ENCODE measurements at regions not wholly inside any gene's neighbourhood (a gene's known extent, or its start where the extent isn't known, plus 50 kb on each side); places are given as distances from the start of the nearest gene placed in this dataset.

- Mint-ChIP-seq H3K9me3 (ENCODE audit: low read depth) (no peaks in the 10 kb centered on the region), H3K36me3 (peaks cover 2% of the 10 kb centered on the region), H3K4me3 (no peak overlapping the region), H3K27ac (no peak overlapping the region), H3K27me3 (no peaks in the 10 kb centered on the region), H3K4me1 (ENCODE audit: low read depth) (no peaks in the 10 kb centered on the region)
These were observed 53.5 kb upstream of the LRRN1 start for GRCh38 chr3:3745693-3746092.

GRCh38 chr3:3744826-3745225 is 54.4 kb upstream of the LRRN1 start:
- no peaks in the 10 kb centered on the region for H3K9me3 Mint-ChIP-seq (ENCODE audit: low read depth)
- H3K27me3 Mint-ChIP-seq: no peaks in the 10 kb centered on the region
- H3K27ac Mint-ChIP-seq: no peak overlapping the region
- H3K36me3 Mint-ChIP-seq: peaks cover 2% of the 10 kb centered on the region
- no peak overlapping the region for H3K4me3 Mint-ChIP-seq
- H3K4me1 Mint-ChIP-seq (ENCODE audit: low read depth): no peaks in the 10 kb centered on the region

GRCh38 chr3:3743754-3744153 is 55.5 kb upstream of the LRRN1 start:
- no peaks in the 10 kb centered on the region for H3K27me3 Mint-ChIP-seq
- peaks cover 2% of the 10 kb centered on the region for H3K36me3 Mint-ChIP-seq
- no peak overlapping the region for H3K4me3 Mint-ChIP-seq
- H3K9me3 Mint-ChIP-seq (ENCODE audit: low read depth): no peaks in the 10 kb centered on the region
- no peaks in the 10 kb centered on the region for H3K4me1 Mint-ChIP-seq (ENCODE audit: low read depth)
- no peak overlapping the region for H3K27ac Mint-ChIP-seq

GRCh38 chr3:3740061-3740460 is 59.2 kb upstream of the LRRN1 start:
- Mint-ChIP-seq H3K36me3 (peaks cover 4% of the 10 kb centered on the region), H3K4me3 (no peak overlapping the region), H3K27me3 (no peaks in the 10 kb centered on the region), H3K4me1 (ENCODE audit: low read depth) (peaks cover 1% of the 10 kb centered on the region), H3K27ac (no peak overlapping the region), H3K9me3 (ENCODE audit: low read depth) (no peaks in the 10 kb centered on the region)

GRCh38 chr3:3739330-3740060 is 59.7 kb upstream of the LRRN1 start:
- H3K27ac Mint-ChIP-seq: no peak overlapping the region
- peaks cover 4% of the 10 kb centered on the region for H3K36me3 Mint-ChIP-seq
- H3K4me1 Mint-ChIP-seq (ENCODE audit: low read depth): peaks cover 1% of the 10 kb centered on the region
- no peak overlapping the region for H3K4me3 Mint-ChIP-seq
- H3K27me3 Mint-ChIP-seq: no peaks in the 10 kb centered on the region
- no peaks in the 10 kb centered on the region for H3K9me3 Mint-ChIP-seq (ENCODE audit: low read depth)

- H3K4me3 Mint-ChIP-seq: no peak overlapping the region
These were observed 61.7 kb upstream of the LRRN1 start for GRCh38 chr3:3737531-3737930.

GRCh38 chr3:3735919-3736318 is 63.3 kb upstream of the LRRN1 start:
- Mint-ChIP-seq H3K36me3 (peaks cover 4% of the 10 kb centered on the region), H3K27ac (no peak overlapping the region), H3K27me3 (no peaks in the 10 kb centered on the region)

More at GRCh38 chr3:3737531-3737930, 61.7 kb upstream of the LRRN1 start:
- Mint-ChIP-seq H3K27me3 (no peaks in the 10 kb centered on the region), H3K9me3 (ENCODE audit: low read depth) (no peaks in the 10 kb centered on the region), H3K4me1 (ENCODE audit: low read depth) (peaks cover 1% of the 10 kb centered on the region), H3K27ac (no peak overlapping the region), H3K36me3 (peaks cover 4% of the 10 kb centered on the region)

GRCh38 chr3:3734881-3735280 is 64.3 kb upstream of the LRRN1 start:
- peaks cover 1% of the 10 kb centered on the region for H3K4me1 Mint-ChIP-seq (ENCODE audit: low read depth)
- H3K27ac Mint-ChIP-seq: no peak overlapping the region
- H3K9me3 Mint-ChIP-seq (ENCODE audit: low read depth): no peaks in the 10 kb centered on the region
- no peak overlapping the region for H3K4me3 Mint-ChIP-seq
- H3K36me3 Mint-ChIP-seq: peaks cover 4% of the 10 kb centered on the region
- H3K27me3 Mint-ChIP-seq: no peaks in the 10 kb centered on the region

More at GRCh38 chr3:3735919-3736318, 63.3 kb upstream of the LRRN1 start:
- Mint-ChIP-seq H3K9me3 (ENCODE audit: low read depth) (no peaks in the 10 kb centered on the region), H3K4me3 (no peak overlapping the region), H3K4me1 (ENCODE audit: low read depth) (peaks cover 1% of the 10 kb centered on the region)

GRCh38 chr3:3729261-3729660 is 70.0 kb upstream of the LRRN1 start:
- no peak overlapping the region for H3K27ac Mint-ChIP-seq
- H3K4me1 Mint-ChIP-seq (ENCODE audit: low read depth): no peaks in the 10 kb centered on the region
- no peaks in the 10 kb centered on the region for H3K27me3 Mint-ChIP-seq
- H3K4me3 Mint-ChIP-seq: no peak overlapping the region
- no peaks in the 10 kb centered on the region for H3K9me3 Mint-ChIP-seq (ENCODE audit: low read depth)
- H3K36me3 Mint-ChIP-seq: no peaks in the 10 kb centered on the region

GRCh38 chr3:3726549-3726948 is 72.7 kb upstream of the LRRN1 start:
- Mint-ChIP-seq H3K4me3 (no peak overlapping the region), H3K36me3 (no peaks in the 10 kb centered on the region), H3K27me3 (no peaks in the 10 kb centered on the region), H3K9me3 (ENCODE audit: low read depth) (no peaks in the 10 kb centered on the region), H3K27ac (no peak overlapping the region), H3K4me1 (ENCODE audit: low read depth) (no peaks in the 10 kb centered on the region)

- H3K27ac Mint-ChIP-seq: no peak overlapping the region
- H3K36me3 Mint-ChIP-seq: peaks cover 9% of the 10 kb centered on the region
- H3K27me3 Mint-ChIP-seq: no peaks in the 10 kb centered on the region
- H3K4me3 Mint-ChIP-seq: no peak overlapping the region
- H3K4me1 Mint-ChIP-seq (ENCODE audit: low read depth): no peaks in the 10 kb centered on the region
- H3K9me3 Mint-ChIP-seq (ENCODE audit: low read depth): no peaks in the 10 kb centered on the region
These were observed 84.7 kb upstream of the LRRN1 start for GRCh38 chr3:3714572-3714971.

GRCh38 chr3:3712971-3713370 is 86.3 kb upstream of the LRRN1 start:
- no peaks in the 10 kb centered on the region for H3K27me3 Mint-ChIP-seq
- peaks cover 6% of the 10 kb centered on the region for H3K36me3 Mint-ChIP-seq
- no peaks in the 10 kb centered on the region for H3K9me3 Mint-ChIP-seq (ENCODE audit: low read depth)
- H3K4me1 Mint-ChIP-seq (ENCODE audit: low read depth): no peaks in the 10 kb centered on the region
- no peak overlapping the region for H3K4me3 Mint-ChIP-seq
- no peak overlapping the region for H3K27ac Mint-ChIP-seq

GRCh38 chr3:3708769-3709115 is 90.5 kb upstream of the LRRN1 start:
- Mint-ChIP-seq H3K4me3 (no peak overlapping the region), H3K27ac (no peak overlapping the region), H3K27me3 (no peaks in the 10 kb centered on the region), H3K4me1 (ENCODE audit: low read depth) (no peaks in the 10 kb centered on the region), H3K9me3 (ENCODE audit: low read depth) (no peaks in the 10 kb centered on the region), H3K36me3 (no peaks in the 10 kb centered on the region)

- H3K27ac Mint-ChIP-seq: no peak overlapping the region
- H3K4me3 Mint-ChIP-seq: no peak overlapping the region
- H3K27me3 Mint-ChIP-seq: no peaks in the 10 kb centered on the region
- H3K9me3 Mint-ChIP-seq (ENCODE audit: low read depth): no peaks in the 10 kb centered on the region
- H3K4me1 Mint-ChIP-seq (ENCODE audit: low read depth): no peaks in the 10 kb centered on the region
- H3K36me3 Mint-ChIP-seq: no peaks in the 10 kb centered on the region
These were observed 91.1 kb upstream of the LRRN1 start for GRCh38 chr3:3707858-3708768.

GRCh38 chr3:3705090-3705775 is 94.0 kb upstream of the LRRN1 start:
- no peaks in the 10 kb centered on the region for H3K27me3 Mint-ChIP-seq
- no peaks in the 10 kb centered on the region for H3K4me1 Mint-ChIP-seq (ENCODE audit: low read depth)
- H3K27ac Mint-ChIP-seq: no peak overlapping the region
- H3K36me3 Mint-ChIP-seq: no peaks in the 10 kb centered on the region
- H3K9me3 Mint-ChIP-seq (ENCODE audit: low read depth): no peaks in the 10 kb centered on the region
- H3K4me3 Mint-ChIP-seq: no peak overlapping the region
